ENCODE measurements at regions not wholly inside any gene's neighbourhood (a gene's known extent, or its start where the extent isn't known, plus 50 kb on each side); places are given as distances from the start of the nearest gene placed in this dataset.

GRCh38 chr1:78358165-78358564 lies 132.6 kb upstream of the PTGFR start:
- H3K79me2 ChIP-seq (ENCODE audit: low read length), result no peaks in the 10 kb centered on the region
- H3K9me3 ChIP-seq (ENCODE audit: insufficient read depth, low read length), result no peaks in the 10 kb centered on the region
- H3K4me3 ChIP-seq (ENCODE audit: low read length), result no peak overlapping the region
- H3K4me1 ChIP-seq (ENCODE audit: low read length), result no peaks in the 10 kb centered on the region
- H4K20me1 ChIP-seq (ENCODE audit: insufficient read depth, low read length), result no peaks in the 10 kb centered on the region
- no peak overlapping the region for H3K27ac ChIP-seq (ENCODE audit: low read length)
- no peaks in the 10 kb centered on the region for H3K27me3 ChIP-seq (ENCODE audit: low read depth, low read length)
- H3K9ac ChIP-seq (ENCODE audit: low read length), result no peak overlapping the region
- no peaks in the 10 kb centered on the region for H3K36me3 ChIP-seq (replicated peaks; ENCODE audit: low read depth, low read length)
- no peak overlapping the region for H2AFZ ChIP-seq (ENCODE audit: low read depth, low read length)
- no peak overlapping the region for H3K4me2 ChIP-seq (ENCODE audit: low read length)
- TF ChIP-seq, protein P1, sequence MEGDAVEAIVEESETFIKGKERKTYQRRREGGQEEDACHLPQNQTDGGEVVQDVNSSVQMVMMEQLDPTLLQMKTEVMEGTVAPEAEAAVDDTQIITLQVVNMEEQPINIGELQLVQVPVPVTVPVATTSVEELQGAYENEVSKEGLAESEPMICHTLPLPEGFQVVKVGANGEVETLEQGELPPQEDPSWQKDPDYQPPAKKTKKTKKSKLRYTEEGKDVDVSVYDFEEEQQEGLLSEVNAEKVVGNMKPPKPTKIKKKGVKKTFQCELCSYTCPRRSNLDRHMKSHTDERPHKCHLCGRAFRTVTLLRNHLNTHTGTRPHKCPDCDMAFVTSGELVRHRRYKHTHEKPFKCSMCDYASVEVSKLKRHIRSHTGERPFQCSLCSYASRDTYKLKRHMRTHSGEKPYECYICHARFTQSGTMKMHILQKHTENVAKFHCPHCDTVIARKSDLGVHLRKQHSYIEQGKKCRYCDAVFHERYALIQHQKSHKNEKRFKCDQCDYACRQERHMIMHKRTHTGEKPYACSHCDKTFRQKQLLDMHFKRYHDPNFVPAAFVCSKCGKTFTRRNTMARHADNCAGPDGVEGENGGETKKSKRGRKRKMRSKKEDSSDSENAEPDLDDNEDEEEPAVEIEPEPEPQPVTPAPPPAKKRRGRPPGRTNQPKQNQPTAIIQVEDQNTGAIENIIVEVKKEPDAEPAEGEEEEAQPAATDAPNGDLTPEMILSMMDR (IDR thresholded peaks at IDR 0.05; ENCODE audit: low read depth, low read length), result no peak
- no peak for TF ChIP-seq EZH2phosphoT487 (IDR thresholded peaks at IDR 0.05; ENCODE audit: low read depth)

GRCh38 chr1:78359666-78360065 lies 131.1 kb upstream of the PTGFR start:
- H3K4me1 ChIP-seq (ENCODE audit: low read length), result no peaks in the 10 kb centered on the region
- H4K20me1 ChIP-seq (ENCODE audit: insufficient read depth, low read length), result no peaks in the 10 kb centered on the region
- TF ChIP-seq, protein P1 (IDR thresholded peaks at IDR 0.05; ENCODE audit: low read depth, low read length), result no peak
- TF ChIP-seq EZH2phosphoT487 (IDR thresholded peaks at IDR 0.05; ENCODE audit: low read depth), result no peak
- no peaks in the 10 kb centered on the region for H3K79me2 ChIP-seq (ENCODE audit: low read length)
- H3K36me3 ChIP-seq (replicated peaks; ENCODE audit: low read depth, low read length), result no peaks in the 10 kb centered on the region
- no peaks in the 10 kb centered on the region for H3K27me3 ChIP-seq (ENCODE audit: low read depth, low read length)
- H3K4me2 ChIP-seq (ENCODE audit: low read length), result no peak overlapping the region
- no peak overlapping the region for H3K27ac ChIP-seq (ENCODE audit: low read length)
- H3K4me3 ChIP-seq (ENCODE audit: low read length), result no peak overlapping the region
- H3K9me3 ChIP-seq (ENCODE audit: insufficient read depth, low read length), result no peaks in the 10 kb centered on the region
- H3K9ac ChIP-seq (ENCODE audit: low read length), result no peak overlapping the region
- H2AFZ ChIP-seq (ENCODE audit: low read depth, low read length), result no peak overlapping the region

DNA sequence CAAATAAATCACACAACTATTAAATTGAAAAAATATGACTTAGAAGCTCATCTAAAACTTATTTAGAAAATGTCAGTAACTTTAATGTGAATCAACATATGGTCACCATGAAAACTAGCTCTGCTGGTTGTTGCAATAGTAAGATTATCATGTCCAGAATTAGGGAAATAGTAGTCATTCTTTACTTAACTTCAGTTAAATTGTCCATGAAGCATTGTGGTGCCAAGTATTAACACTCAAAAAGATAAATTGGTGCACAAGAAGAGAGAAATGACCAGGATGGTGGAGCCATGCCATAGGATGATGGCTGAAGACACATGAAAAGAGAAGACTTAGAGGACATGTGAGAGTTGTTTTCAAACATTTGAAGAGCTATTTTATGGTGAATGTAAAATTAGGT lies 130.2 kb upstream of the PTGFR start:
- Histone ChIP-seq H3K4me2 (ENCODE audit: low read length) (no peak overlapping the region), H4K20me1 (ENCODE audit: insufficient read depth, low read length) (no peaks in the 10 kb centered on the region), H3K9ac (ENCODE audit: low read length) (no peak overlapping the region), H3K4me3 (ENCODE audit: low read length) (no peak overlapping the region), H3K9me3 (ENCODE audit: insufficient read depth, low read length) (no peaks in the 10 kb centered on the region), H3K4me1 (ENCODE audit: low read length) (no peaks in the 10 kb centered on the region), H3K27ac (ENCODE audit: low read length) (no peak overlapping the region), H3K27me3 (ENCODE audit: low read depth, low read length) (no peaks in the 10 kb centered on the region), H3K79me2 (ENCODE audit: low read length) (no peaks in the 10 kb centered on the region), H3K36me3 (replicated peaks; ENCODE audit: low read depth, low read length) (no peaks in the 10 kb centered on the region), H2AFZ (ENCODE audit: low read depth, low read length) (no peak overlapping the region)
- no peak for TF ChIP-seq EZH2phosphoT487 (IDR thresholded peaks at IDR 0.05; ENCODE audit: low read depth)
- TF ChIP-seq, protein P1 (IDR thresholded peaks at IDR 0.05; ENCODE audit: low read depth, low read length), result no peak

DNA sequence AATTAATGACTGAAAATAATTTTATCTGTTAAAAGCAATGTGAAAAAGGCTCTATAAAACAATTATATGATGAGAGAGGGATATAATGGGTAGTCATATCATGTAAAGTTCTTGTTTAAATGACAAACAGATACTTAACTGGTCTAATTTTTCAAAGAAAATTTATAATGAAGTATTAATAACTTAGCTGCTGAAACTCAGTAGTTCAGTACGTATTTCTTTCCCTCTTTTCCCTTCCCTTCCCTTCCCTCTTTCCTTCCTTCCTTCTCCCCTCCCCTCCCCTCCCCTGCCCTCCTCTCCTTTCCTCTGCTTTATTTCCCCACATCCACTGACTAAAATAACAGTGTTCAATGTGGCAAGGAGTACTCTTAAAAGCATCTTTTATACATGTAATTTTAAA lies 123.1 kb upstream of the PTGFR start:
- Histone ChIP-seq H3K27ac (ENCODE audit: low read length) (no peak overlapping the region), H3K9ac (ENCODE audit: low read length) (no peak overlapping the region), H3K27me3 (ENCODE audit: low read depth, low read length) (no peaks in the 10 kb centered on the region), H3K79me2 (ENCODE audit: low read length) (no peaks in the 10 kb centered on the region), H3K4me3 (ENCODE audit: low read length) (no peak overlapping the region), H2AFZ (ENCODE audit: low read depth, low read length) (no peak overlapping the region), H3K4me2 (ENCODE audit: low read length) (no peak overlapping the region), H3K36me3 (replicated peaks; ENCODE audit: low read depth, low read length) (no peaks in the 10 kb centered on the region), H3K9me3 (ENCODE audit: insufficient read depth, low read length) (no peaks in the 10 kb centered on the region), H4K20me1 (ENCODE audit: insufficient read depth, low read length) (no peaks in the 10 kb centered on the region), H3K4me1 (ENCODE audit: low read length) (no peaks in the 10 kb centered on the region)
- TF ChIP-seq, protein P1 (IDR thresholded peaks at IDR 0.05; ENCODE audit: low read depth, low read length), result no peak
- no peak for TF ChIP-seq EZH2phosphoT487 (IDR thresholded peaks at IDR 0.05; ENCODE audit: low read depth)

All from OCI-LY3 (cell line).